Activated T-cell treated with anti-CD3 and anti-CD28 coated beads, Interleukin-2, amount 50 U/mL, for 48 hours (primary cell): ENCODE measurements at regions not wholly inside any gene's neighbourhood (a gene's known extent, or its start where the extent isn't known, plus 50 kb on each side); places are given as distances from the start of the nearest gene placed in this dataset.

Source experiments
- DNase-seq, 2 experiments: peaks; one replicate each; pipeline ENCODE4 v3.0.0-alpha.2; 2020

GRCh38 chr12:105761075-105761474, 377.7 kb downstream of the NUAK1 start:
- DNase-seq: no peak

GRCh38 chr12:105764216-105764835, 374.4 kb downstream of the NUAK1 start:
- no peak for DNase-seq

- no peak for DNase-seq
These were observed 373.4 kb downstream of the NUAK1 start for GRCh38 chr12:105765053-105766014.

- DNase-seq: no peak
These were observed 372.7 kb downstream of the NUAK1 start for GRCh38 chr12:105766029-105766428.

- no peak for DNase-seq
These were observed 369.3 kb downstream of the NUAK1 start for GRCh38 chr12:105769486-105769885.

GRCh38 chr12:105773471-105773870, 365.3 kb downstream of the NUAK1 start:
- DNase-seq: no peak

GRCh38 chr12:105774037-105774436, 364.7 kb downstream of the NUAK1 start:
- DNase-seq: no peak

- DNase-seq: no peak
These were observed 363.4 kb downstream of the NUAK1 start for GRCh38 chr12:105775343-105775742.

- DNase-seq: no peak
These were observed 354.5 kb downstream of the NUAK1 start for GRCh38 chr12:105783983-105784947.

GRCh38 chr12:105793421-105793820, 345.3 kb downstream of the NUAK1 start:
- no peak for DNase-seq

- DNase-seq: no peak
These were observed 340.4 kb downstream of the NUAK1 start for GRCh38 chr12:105798256-105798845.

- no peak for DNase-seq
These were observed 339.7 kb downstream of the NUAK1 start for GRCh38 chr12:105799103-105799502.

- no peak for DNase-seq
These were observed 337.4 kb downstream of the NUAK1 start for GRCh38 chr12:105801351-105801750.

- no peak for DNase-seq
These were observed 335.5 kb downstream of the NUAK1 start for GRCh38 chr12:105803292-105803691.

GRCh38 chr12:105804591-105805265, 334.0 kb downstream of the NUAK1 start:
- no peak for DNase-seq

- DNase-seq: no peak
These were observed 332.9 kb downstream of the NUAK1 start for GRCh38 chr12:105805730-105806399.

GRCh38 chr12:105806400-105806770, 332.4 kb downstream of the NUAK1 start:
- no peak for DNase-seq

GRCh38 chr12:105812366-105812765, 326.4 kb downstream of the NUAK1 start:
- no peak for DNase-seq

GRCh38 chr12:105813201-105813600, 325.6 kb downstream of the NUAK1 start:
- DNase-seq: no peak

GRCh38 chr12:105814283-105814682, 324.5 kb downstream of the NUAK1 start:
- DNase-seq: no peak

GRCh38 chr12:105819549-105819948, 319.2 kb downstream of the NUAK1 start:
- DNase-seq: no peak
